GM18858 (cell line): ENCODE measurements at regions not wholly inside any gene's neighbourhood (a gene's known extent, or its start where the extent isn't known, plus 50 kb on each side); places are given as distances from the start of the nearest gene placed in this dataset.
"Not testable (repeated sequence)": the region's sequence is repeated elsewhere in the genome, so short reads cannot be mapped to it uniquely, and the experiment has no call there.

Experiments used
- ATAC-seq: cut with Tn5 transposase; IDR thresholded peaks from one replicate; pipeline ENCODE4 v1.9.1; 2021; ENCODE audit not compliant: unreplicated experiment

DNA sequence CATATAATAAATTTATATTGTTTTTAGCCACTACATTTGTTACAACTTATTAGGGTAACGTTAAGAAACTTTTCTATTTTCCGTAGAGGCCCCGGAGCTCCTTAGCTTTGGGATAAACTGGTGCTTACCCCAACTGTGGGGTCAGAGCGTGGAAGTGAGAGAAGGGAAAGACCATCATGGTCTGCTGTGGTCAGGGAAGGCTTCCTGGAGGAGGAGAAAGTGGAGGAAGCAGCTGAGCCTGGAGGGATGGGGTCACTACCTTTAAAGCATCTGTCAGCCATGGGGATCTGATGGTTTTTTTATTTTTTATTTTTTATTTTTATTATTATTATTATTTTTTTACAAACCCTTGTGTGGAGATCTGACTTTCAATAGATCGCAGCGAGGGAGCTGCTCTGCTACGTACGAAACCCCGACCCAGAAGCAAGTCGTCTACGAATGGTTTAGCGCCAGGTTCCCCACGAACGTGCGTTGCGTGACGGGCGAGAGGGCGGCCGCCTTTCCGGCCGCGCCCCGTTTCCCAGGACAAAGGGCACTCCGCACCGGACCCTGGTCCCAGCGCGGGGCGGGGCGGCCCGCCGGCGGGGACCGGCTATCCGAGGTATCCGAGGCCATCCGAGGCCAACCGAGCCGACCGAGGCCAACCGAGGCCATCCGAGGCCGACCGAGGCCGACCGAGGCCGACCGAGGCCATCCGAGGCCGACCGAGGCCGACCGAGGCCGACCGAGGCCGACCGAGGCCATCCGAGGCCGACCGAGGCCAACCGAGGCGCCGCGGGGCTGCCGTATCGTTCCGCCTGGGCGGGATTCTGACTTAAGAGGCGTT, 1101.2 kb upstream of the TMEM132C start:
- no peak for ATAC-seq

GRCh38 chr12:127169321-127170181, 1097.4 kb upstream of the TMEM132C start:
- ATAC-seq: no peak

GRCh38 chr12:127170226-127171180, 1096.5 kb upstream of the TMEM132C start:
- ATAC-seq: no peak

- no peak for ATAC-seq
These were observed 1094.1 kb upstream of the TMEM132C start for GRCh38 chr12:127172861-127173260.

DNA sequence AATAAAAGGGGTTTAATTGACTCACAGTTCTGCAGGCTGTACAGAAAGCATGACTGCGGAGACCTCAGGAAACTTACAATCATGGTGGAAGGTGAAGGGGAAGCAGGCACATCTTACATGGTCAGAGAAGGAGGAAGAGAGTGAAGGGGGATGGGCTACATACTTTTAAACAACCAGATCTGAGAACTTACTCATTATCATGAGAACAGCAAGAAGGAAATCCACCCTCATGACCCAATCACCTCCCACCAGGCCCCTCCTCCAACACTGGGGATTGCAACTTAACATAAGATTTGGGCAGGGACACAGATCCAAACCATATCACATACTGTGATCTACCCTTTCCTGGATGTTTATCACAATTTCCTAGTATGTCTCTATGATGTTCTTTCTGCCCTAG, 1093.0 kb upstream of the TMEM132C start:
- ATAC-seq: not testable (repeated sequence)

- ATAC-seq: no peak
These were observed 1092.1 kb upstream of the TMEM132C start for GRCh38 chr12:127174881-127175280.

- ATAC-seq: no peak
These were observed 1091.6 kb upstream of the TMEM132C start for GRCh38 chr12:127175361-127175760.

GRCh38 chr12:127176804-127177203, 1090.2 kb upstream of the TMEM132C start:
- no peak for ATAC-seq

DNA sequence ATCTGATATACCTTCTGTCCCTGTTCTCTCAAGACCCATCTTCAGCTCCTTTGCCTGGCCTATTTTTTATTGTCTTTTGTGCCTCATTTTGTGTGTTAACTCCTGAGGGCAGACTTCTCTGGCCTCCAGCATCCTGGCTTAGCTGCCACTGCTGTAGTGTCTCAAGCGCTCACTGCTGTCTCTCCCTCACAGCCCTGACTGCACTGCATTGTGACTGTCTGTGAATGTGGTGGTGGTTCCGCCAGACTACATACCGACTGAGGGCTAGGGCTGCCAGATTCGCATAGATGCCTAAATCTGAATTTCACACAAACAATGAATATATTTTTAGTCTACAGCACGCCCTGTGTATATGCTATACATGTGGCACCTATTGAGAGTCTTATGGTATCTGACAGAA, 1088.9 kb upstream of the TMEM132C start:
- no peak for ATAC-seq

DNA sequence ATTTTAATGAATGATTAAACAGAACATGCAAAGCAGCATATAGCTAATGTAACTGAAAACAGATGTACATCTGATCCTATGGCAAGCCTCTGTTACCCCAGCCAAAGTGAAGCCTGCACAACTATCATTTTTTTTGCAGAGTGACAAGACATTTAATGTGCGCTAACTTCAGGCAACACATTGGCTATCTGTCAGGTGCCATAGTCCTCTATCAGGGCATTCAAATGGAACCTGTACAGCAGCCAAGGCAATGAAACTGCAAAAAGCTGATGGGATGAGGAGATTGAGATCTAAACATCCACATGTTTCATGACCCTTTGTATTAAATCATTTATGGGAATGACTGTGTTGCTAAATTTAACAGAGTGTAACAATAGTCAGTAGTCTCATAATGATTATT, 1088.5 kb upstream of the TMEM132C start:
- no peak for ATAC-seq

DNA sequence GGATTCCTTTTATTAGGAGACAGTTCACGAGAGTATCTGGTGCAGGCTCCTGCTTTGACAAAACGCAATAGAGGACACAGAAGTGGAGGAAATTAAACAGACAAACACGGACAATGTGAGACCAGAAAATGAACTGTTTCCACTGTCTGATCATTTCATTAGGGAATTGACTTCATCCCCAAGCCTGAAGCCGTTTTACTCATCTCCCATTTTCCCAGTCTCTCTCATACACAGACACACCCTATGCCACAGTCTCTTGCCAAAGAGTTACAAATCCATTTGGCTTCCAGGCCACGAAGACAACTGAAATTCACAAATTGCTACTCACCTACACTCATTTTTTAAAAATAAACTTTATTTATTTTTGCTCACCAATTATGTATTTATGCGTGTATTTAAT, 1087.8 kb upstream of the TMEM132C start:
- no peak for ATAC-seq

- no peak for ATAC-seq
These were observed 1085.0 kb upstream of the TMEM132C start for GRCh38 chr12:127182018-127182417.

- no peak for ATAC-seq
These were observed 1077.0 kb upstream of the TMEM132C start for GRCh38 chr12:127189992-127190391.

DNA sequence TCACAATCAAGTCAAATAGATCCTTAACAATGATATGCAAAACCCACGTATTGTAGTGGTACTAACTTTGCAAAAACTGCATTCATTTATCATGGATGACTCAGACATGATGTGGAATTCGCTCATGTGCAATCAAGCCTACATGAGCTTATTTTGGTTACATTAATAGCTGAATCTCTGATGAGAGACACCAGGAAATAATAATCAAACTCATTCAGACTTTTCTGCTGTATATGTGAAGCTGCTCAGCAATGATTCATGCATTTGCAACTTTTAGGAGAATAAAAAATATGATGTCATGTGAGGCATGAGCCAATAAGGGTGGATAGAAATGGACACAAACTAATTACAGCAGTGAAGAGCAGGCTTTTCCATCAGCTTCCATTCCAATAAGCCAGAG, 1075.8 kb upstream of the TMEM132C start:
- ATAC-seq: no peak

GRCh38 chr12:127192391-127192790, 1074.6 kb upstream of the TMEM132C start:
- no peak for ATAC-seq

- ATAC-seq: no peak
These were observed 1073.6 kb upstream of the TMEM132C start for GRCh38 chr12:127193341-127193740.

- no peak for ATAC-seq
These were observed 1072.8 kb upstream of the TMEM132C start for GRCh38 chr12:127194176-127194575.

DNA sequence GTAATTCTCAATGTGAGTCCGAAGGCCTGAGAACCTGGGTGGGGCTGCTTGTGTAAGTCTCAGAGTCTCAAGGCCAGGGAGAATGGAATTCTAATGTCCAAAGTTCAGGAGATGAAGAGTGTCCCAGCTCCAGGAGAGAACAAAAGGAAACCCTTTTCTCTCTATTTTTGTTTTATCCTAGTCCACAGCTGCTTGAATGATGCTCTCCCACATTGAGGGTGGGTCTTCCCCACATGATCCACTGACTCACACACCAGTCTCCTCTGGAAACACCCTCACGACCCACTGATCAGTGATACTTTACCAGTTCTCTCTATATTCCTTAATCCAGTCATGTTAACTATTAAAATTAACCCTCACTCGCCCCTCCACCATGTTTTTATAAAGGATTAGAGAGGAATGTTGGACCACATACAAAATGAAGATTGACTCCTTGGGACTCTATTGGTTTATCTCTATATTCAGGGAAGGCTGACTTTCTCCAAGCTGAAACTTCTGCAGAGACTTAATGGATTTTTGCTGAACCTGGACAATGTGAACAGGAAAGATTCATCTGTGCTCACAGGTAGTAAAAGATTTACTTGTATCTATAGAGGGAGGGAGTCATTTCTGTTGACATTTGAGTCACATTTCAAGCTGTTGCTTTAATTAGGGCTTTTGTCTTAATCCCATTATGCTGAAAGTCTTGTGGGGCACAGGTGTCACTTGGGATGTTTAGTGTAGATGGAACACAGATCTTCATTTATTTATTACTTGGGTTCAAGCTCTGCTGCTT, 1061.0 kb upstream of the TMEM132C start:
- no peak for ATAC-seq

DNA sequence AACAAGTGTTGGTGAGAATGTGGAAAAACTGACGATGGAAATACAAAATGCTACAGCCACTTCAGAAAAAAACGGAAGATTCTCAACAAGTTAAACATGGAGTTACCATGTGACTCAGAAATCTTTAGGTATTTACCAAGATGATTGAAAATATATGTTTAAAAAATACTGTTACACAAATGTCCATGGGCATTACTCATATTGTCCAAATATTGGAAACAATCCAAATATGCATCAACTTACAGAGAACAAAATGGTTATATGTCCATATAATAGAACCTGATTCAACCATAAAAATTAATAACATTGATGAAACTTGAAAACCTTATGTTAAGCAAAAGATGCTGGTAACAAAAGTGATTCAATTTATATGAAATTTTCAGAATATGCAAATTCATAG, 1057.7 kb upstream of the TMEM132C start:
- no peak for ATAC-seq

DNA sequence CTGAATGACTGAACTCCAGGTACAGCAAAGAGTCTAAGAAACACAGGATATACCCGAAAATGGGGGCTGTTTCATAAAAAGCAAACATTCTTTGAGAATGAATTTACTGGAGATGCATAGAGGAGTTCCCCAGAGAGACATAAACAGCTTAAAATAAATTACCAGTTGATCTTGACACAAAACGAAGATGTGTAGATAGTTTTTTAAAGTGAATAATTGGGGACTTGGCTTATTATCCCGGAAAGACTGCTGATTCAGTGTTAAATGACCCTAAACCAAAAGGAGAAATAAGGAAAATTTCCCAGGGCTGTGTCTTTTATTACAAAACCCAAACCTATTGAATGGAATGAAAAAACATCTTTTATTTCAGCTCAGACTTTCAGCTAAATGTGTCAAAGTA, 1052.8 kb upstream of the TMEM132C start:
- ATAC-seq: no peak
